ENCODE measurements at regions not wholly inside any gene's neighbourhood (a gene's known extent, or its start where the extent isn't known, plus 50 kb on each side); places are given as distances from the start of the nearest gene placed in this dataset.

DNA sequence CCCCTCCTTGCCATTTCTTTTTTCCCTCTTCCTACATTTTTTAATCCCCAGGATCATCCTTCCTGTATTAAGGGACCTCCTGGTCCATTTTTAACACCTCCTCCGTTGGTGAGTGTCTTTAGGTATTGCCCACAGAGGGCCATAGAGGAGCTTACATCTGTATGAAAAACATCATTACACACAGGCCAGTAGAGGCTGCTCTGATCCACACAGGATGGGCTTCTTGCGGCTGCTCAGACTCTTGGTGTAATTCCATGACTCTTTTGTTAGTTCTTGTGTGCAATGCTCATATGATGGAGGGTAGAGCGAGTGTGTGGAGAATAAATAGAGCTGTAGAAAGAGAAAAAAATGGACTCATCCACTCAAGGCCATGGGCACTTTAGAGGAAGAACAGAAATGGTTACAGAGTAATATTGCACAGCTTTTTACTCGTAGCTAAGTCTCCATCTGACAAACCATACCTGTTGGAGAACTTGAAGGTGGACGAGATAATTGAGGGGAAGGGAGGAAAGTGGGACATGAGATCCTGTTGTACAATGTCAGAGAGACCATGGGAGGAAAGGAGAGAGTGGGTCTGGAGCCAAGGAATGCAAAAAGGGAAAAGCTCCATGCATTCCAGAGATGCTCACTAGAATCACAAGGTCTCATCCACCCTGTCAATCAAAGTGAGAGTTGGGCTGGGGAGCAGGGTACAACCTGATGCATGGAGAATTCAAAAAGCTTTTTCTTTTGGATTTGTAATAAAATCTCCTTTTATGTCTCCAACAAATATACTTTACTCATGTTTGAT is 129.7 kb upstream of the TNP1 start:
- H3F3A ChIP-seq (replicated peaks; ENCODE audit: low read depth) = no peaks in the 10 kb centered on the region
- H3K27ac Mint-ChIP-seq = no peak overlapping the region
- ATAC-seq = no peak

DNA sequence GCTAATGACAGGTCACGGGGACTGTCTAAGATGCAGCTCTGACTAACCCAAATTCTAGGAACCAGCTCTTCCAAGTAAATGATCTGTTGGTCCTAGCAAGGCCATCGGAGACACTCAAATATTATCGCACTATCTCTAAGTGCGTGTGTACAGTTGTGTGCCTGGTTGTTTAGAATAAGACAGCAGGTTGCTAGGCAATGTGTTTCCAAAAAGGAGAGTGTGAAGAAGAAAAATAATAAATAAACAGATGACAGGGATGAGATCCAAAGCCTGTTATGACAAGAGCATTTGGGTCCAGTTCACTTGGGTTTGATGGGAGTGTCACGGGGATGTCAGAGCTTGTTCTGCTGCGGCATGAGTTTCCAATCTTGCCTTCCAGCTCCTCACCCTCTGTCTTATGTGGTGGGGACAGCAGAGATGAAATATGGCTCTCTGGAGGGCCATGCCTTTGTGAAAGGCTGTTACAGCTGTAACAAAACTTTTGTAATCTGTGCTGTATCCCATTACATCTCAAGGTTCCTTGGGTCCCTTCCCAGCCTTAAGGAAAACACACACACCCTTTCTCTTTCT is 127.5 kb upstream of the TNP1 start:
- ATAC-seq = no peak
- Mint-ChIP-seq H3K9me3 (no peaks in the 10 kb centered on the region; the same call in 2 of the 3 replicates), H3K36me3 (ENCODE audit: low read depth) (no peaks in the 10 kb centered on the region), H3K4me3 (no peak overlapping the region), H3K4me1 (peaks cover 11% of the 10 kb centered on the region), H3K27me3 (ENCODE audit: insufficient read depth, low read depth, poor library complexity) (no peaks in the 10 kb centered on the region), H3K27ac (no peak overlapping the region)
- no peaks in the 10 kb centered on the region for H4K20me1 ChIP-seq (replicated peaks; ENCODE audit: insufficient read depth)
- no peak overlapping the region for H2AFZ ChIP-seq
- H3K4me1 ChIP-seq (ENCODE audit: insufficient read depth) = peaks cover 4% of the 10 kb centered on the region
- H3K4me3 ChIP-seq = no peak overlapping the region
- no peaks in the 10 kb centered on the region for H3K36me3 ChIP-seq (ENCODE audit: insufficient read depth)
- no peak for DNase-seq (ENCODE audit: low spot score)
- H3F3A ChIP-seq (replicated peaks; ENCODE audit: low read depth) = no peaks in the 10 kb centered on the region
- no peak overlapping the region for H3K4me2 ChIP-seq
- no peaks in the 10 kb centered on the region for H3K9me2 ChIP-seq (ENCODE audit: insufficient read depth)
- no peaks in the 10 kb centered on the region for H3K79me2 ChIP-seq (replicated peaks; ENCODE audit: insufficient read depth)
- H3K27ac ChIP-seq (ENCODE audit: low read depth) = no peak overlapping the region
- no peaks in the 10 kb centered on the region for H3K27me3 ChIP-seq (ENCODE audit: insufficient read depth)
- TF ChIP-seq STAT1 (IDR thresholded peaks at IDR 0.05; ENCODE audit: unreplicated experiment) (no peak), ZNF114 (CRISPR knock-in tag; IDR thresholded peaks at IDR 0.05) (no peak), CREB1 (CRISPR knock-in tag; IDR thresholded peaks at IDR 0.05; ENCODE audit: low read depth) (no peak), EZH2 (IDR thresholded peaks at IDR 0.05; ENCODE audit: low read depth, unreplicated experiment) (no peak)
- TF ChIP-seq, protein P1, sequence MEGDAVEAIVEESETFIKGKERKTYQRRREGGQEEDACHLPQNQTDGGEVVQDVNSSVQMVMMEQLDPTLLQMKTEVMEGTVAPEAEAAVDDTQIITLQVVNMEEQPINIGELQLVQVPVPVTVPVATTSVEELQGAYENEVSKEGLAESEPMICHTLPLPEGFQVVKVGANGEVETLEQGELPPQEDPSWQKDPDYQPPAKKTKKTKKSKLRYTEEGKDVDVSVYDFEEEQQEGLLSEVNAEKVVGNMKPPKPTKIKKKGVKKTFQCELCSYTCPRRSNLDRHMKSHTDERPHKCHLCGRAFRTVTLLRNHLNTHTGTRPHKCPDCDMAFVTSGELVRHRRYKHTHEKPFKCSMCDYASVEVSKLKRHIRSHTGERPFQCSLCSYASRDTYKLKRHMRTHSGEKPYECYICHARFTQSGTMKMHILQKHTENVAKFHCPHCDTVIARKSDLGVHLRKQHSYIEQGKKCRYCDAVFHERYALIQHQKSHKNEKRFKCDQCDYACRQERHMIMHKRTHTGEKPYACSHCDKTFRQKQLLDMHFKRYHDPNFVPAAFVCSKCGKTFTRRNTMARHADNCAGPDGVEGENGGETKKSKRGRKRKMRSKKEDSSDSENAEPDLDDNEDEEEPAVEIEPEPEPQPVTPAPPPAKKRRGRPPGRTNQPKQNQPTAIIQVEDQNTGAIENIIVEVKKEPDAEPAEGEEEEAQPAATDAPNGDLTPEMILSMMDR (conservative IDR thresholded peaks at IDR 0.05; ENCODE audit: low read depth in 2 of 2) = no peak

More for the DNA sequence above, 129.7 kb upstream of the TNP1 start:
- peaks cover 4% of the 10 kb centered on the region for H3K4me1 ChIP-seq (ENCODE audit: insufficient read depth)
- no peaks in the 10 kb centered on the region for H3K9me2 ChIP-seq (ENCODE audit: insufficient read depth)
- no peaks in the 10 kb centered on the region for H3K36me3 Mint-ChIP-seq (ENCODE audit: low read depth)
- H3K36me3 ChIP-seq (ENCODE audit: insufficient read depth) = no peaks in the 10 kb centered on the region
- H3K27ac ChIP-seq (ENCODE audit: low read depth) = no peak overlapping the region
- DNase-seq (ENCODE audit: low spot score) = no peak
- no peaks in the 10 kb centered on the region for H4K20me1 ChIP-seq (replicated peaks; ENCODE audit: insufficient read depth)
- no peak for TF ChIP-seq POLR2AphosphoS5 (IDR thresholded peaks at IDR 0.05; ENCODE audit: low read depth)
- TF ChIP-seq JUNB (IDR thresholded peaks at IDR 0.05; ENCODE audit: unreplicated experiment) = no peak
- TF ChIP-seq, protein P2, sequence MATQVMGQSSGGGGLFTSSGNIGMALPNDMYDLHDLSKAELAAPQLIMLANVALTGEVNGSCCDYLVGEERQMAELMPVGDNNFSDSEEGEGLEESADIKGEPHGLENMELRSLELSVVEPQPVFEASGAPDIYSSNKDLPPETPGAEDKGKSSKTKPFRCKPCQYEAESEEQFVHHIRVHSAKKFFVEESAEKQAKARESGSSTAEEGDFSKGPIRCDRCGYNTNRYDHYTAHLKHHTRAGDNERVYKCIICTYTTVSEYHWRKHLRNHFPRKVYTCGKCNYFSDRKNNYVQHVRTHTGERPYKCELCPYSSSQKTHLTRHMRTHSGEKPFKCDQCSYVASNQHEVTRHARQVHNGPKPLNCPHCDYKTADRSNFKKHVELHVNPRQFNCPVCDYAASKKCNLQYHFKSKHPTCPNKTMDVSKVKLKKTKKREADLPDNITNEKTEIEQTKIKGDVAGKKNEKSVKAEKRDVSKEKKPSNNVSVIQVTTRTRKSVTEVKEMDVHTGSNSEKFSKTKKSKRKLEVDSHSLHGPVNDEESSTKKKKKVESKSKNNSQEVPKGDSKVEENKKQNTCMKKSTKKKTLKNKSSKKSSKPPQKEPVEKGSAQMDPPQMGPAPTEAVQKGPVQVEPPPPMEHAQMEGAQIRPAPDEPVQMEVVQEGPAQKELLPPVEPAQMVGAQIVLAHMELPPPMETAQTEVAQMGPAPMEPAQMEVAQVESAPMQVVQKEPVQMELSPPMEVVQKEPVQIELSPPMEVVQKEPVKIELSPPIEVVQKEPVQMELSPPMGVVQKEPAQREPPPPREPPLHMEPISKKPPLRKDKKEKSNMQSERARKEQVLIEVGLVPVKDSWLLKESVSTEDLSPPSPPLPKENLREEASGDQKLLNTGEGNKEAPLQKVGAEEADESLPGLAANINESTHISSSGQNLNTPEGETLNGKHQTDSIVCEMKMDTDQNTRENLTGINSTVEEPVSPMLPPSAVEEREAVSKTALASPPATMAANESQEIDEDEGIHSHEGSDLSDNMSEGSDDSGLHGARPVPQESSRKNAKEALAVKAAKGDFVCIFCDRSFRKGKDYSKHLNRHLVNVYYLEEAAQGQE (IDR thresholded peaks at IDR 0.05; ENCODE audit: unreplicated experiment) = no peak
- TF ChIP-seq, protein P1 (conservative IDR thresholded peaks at IDR 0.05; ENCODE audit: low read depth in 2 of 2) = 0 out of 4 replicates have a peak, but pooled peaks of 1 of the 2 experiments have one; percentile 12
- no peak for TF ChIP-seq NANOG (IDR thresholded peaks at IDR 0.05; ENCODE audit: borderline replicate concordance)
- no peak for TF ChIP-seq ZNF114 (CRISPR knock-in tag; IDR thresholded peaks at IDR 0.05)
- no peak for TF ChIP-seq ZNF331 (CRISPR knock-in tag; IDR thresholded peaks at IDR 0.05; ENCODE audit: low read depth)
- no peaks in the 10 kb centered on the region for H3K27me3 Mint-ChIP-seq (ENCODE audit: insufficient read depth, low read depth, poor library complexity)
- H3K4me3 Mint-ChIP-seq = no peak overlapping the region
- no peaks in the 10 kb centered on the region for H3K27me3 ChIP-seq (ENCODE audit: insufficient read depth)
- H2AFZ ChIP-seq = no peak overlapping the region
- H3K79me2 ChIP-seq (replicated peaks; ENCODE audit: insufficient read depth) = no peaks in the 10 kb centered on the region
- no peak overlapping the region for H3K4me2 ChIP-seq
- no peaks in the 10 kb centered on the region; the same call in 2 of the 3 replicates for H3K9me3 Mint-ChIP-seq
- no peak overlapping the region for H3K4me3 ChIP-seq
- peaks cover 11% of the 10 kb centered on the region for H3K4me1 Mint-ChIP-seq
